Ishikawa (cell line): ENCODE measurements at regions not wholly inside any gene's neighbourhood (a gene's known extent, or its start where the extent isn't known, plus 50 kb on each side); places are given as distances from the start of the nearest gene placed in this dataset.

Source experiments
- CEBPB ChIP-seq: IDR thresholded peaks from 2 replicates; pipeline ENCODE4 v1.6.1; 2012
- CREB1 ChIP-seq: IDR thresholded peaks from 2 replicates; pipeline ENCODE4 v1.6.1; 2012; ENCODE audit warnings: low read depth
- EGR1 ChIP-seq: IDR thresholded peaks from 2 replicates; pipeline ENCODE4 v1.6.1; 2012
- EP300 ChIP-seq: IDR thresholded peaks from 2 replicates; pipeline ENCODE4 v1.6.1; 2012; ENCODE audit warnings: borderline replicate concordance
- FOXM1 ChIP-seq: IDR thresholded peaks from 2 replicates; pipeline ENCODE4 v1.6.1; 2012; ENCODE audit warnings: low read depth, borderline replicate concordance
- NFIC ChIP-seq: IDR thresholded peaks from 2 replicates; pipeline ENCODE4 v1.6.1; 2012
- RAD21 ChIP-seq: IDR thresholded peaks from 2 replicates; pipeline ENCODE4 v1.6.1; 2012; ENCODE audit warnings: low read depth
- TAF1 ChIP-seq: IDR thresholded peaks from 2 replicates; pipeline ENCODE4 v1.6.1; 2012; ENCODE audit warnings: low read depth, mild to moderate bottlenecking
- TCF12 ChIP-seq: IDR thresholded peaks from 2 replicates; pipeline ENCODE4 v1.6.1; 2012; ENCODE audit warnings: low read depth
- TEAD4 ChIP-seq: IDR thresholded peaks from 2 replicates; pipeline ENCODE4 v1.6.1; 2012
- YY1 ChIP-seq: IDR thresholded peaks from 2 replicates; pipeline ENCODE4 v1.6.1; 2012; ENCODE audit warnings: low read depth
- ZBTB7A ChIP-seq: IDR thresholded peaks from 2 replicates; pipeline ENCODE4 v1.6.1; 2012; ENCODE audit warnings: low read depth
- TF ChIP-seq, protein P1 (sequence below): IDR thresholded peaks from 2 replicates; pipeline ENCODE4 v1.6.1; 2012
- TF ChIP-seq, protein P2 (sequence below): IDR thresholded peaks from 2 replicates; pipeline ENCODE4 v1.6.1; 2012; ENCODE audit warnings: low read depth, mild to moderate bottlenecking
- TF ChIP-seq, protein P3 (sequence below): IDR thresholded peaks from 2 replicates; pipeline ENCODE4 v1.6.1; 2012

DNA sequence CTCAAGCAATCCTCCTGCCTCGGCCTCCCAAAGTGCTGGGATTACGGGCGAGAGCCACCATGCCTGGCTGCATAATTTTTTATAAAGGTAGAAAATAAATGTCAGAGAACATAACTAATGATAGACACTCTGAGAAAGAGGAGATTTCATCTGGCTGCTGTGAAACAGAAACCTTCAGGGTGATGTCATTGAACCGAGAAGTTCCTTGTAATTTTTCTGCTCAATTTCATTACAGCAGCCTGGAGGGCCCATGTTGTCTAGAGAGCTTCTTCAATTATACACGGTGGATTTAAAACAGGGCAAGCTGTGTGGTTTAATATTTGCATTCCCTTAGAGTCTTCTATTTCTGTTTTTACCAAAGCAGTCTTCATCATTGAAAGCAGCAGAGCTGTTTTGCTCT lies 64.3 kb upstream of the MORC3 start:
- TF ChIP-seq, protein P1, sequence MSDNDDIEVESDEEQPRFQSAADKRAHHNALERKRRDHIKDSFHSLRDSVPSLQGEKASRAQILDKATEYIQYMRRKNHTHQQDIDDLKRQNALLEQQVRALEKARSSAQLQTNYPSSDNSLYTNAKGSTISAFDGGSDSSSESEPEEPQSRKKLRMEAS = no peak
- TF ChIP-seq ZBTB7A = no peak
- TF ChIP-seq NFIC = no peak
- TF ChIP-seq RAD21 = no peak
- no peak for TF ChIP-seq TEAD4
- TF ChIP-seq EP300 = no peak
- no peak for TF ChIP-seq YY1
- TF ChIP-seq, protein P2, sequence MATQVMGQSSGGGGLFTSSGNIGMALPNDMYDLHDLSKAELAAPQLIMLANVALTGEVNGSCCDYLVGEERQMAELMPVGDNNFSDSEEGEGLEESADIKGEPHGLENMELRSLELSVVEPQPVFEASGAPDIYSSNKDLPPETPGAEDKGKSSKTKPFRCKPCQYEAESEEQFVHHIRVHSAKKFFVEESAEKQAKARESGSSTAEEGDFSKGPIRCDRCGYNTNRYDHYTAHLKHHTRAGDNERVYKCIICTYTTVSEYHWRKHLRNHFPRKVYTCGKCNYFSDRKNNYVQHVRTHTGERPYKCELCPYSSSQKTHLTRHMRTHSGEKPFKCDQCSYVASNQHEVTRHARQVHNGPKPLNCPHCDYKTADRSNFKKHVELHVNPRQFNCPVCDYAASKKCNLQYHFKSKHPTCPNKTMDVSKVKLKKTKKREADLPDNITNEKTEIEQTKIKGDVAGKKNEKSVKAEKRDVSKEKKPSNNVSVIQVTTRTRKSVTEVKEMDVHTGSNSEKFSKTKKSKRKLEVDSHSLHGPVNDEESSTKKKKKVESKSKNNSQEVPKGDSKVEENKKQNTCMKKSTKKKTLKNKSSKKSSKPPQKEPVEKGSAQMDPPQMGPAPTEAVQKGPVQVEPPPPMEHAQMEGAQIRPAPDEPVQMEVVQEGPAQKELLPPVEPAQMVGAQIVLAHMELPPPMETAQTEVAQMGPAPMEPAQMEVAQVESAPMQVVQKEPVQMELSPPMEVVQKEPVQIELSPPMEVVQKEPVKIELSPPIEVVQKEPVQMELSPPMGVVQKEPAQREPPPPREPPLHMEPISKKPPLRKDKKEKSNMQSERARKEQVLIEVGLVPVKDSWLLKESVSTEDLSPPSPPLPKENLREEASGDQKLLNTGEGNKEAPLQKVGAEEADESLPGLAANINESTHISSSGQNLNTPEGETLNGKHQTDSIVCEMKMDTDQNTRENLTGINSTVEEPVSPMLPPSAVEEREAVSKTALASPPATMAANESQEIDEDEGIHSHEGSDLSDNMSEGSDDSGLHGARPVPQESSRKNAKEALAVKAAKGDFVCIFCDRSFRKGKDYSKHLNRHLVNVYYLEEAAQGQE = no peak
- TF ChIP-seq CREB1 = no peak

DNA sequence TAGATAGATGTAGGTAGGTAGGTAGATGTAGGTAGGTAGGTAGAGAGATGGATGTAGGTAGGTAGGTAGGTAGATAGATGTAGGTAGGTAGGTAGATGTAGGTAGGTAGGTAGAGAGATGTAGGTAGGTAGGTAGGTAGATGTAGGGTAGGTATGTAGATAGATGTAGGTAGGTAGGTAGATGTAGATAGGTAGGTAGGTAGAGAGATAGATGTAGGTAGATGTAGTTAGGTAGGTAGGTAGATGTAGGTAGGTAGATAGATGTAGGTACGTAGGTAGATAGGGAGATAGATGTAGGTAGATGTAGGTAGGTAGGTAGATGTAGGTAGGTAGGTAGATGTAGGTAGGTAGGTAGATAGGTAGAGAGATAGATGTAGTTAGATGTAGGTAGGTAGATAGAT lies 62.3 kb upstream of the MORC3 start:
- TF ChIP-seq CEBPB = no peak
- no peak for TF ChIP-seq NFIC
- TF ChIP-seq EP300 = no peak
- TF ChIP-seq TEAD4 = no peak
- TF ChIP-seq RAD21 = no peak
- TF ChIP-seq, protein P3, sequence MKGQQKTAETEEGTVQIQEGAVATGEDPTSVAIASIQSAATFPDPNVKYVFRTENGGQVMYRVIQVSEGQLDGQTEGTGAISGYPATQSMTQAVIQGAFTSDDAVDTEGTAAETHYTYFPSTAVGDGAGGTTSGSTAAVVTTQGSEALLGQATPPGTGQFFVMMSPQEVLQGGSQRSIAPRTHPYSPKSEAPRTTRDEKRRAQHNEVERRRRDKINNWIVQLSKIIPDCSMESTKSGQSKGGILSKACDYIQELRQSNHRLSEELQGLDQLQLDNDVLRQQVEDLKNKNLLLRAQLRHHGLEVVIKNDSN = no peak
- no peak for TF ChIP-seq ZBTB7A
- no peak for TF ChIP-seq TCF12
- TF ChIP-seq TAF1 = no peak
- TF ChIP-seq FOXM1 = no peak
- TF ChIP-seq, protein P2 = no peak
- no peak for TF ChIP-seq YY1
- TF ChIP-seq, protein P1 = no peak
- TF ChIP-seq CREB1 = no peak
- no peak for TF ChIP-seq EGR1

DNA sequence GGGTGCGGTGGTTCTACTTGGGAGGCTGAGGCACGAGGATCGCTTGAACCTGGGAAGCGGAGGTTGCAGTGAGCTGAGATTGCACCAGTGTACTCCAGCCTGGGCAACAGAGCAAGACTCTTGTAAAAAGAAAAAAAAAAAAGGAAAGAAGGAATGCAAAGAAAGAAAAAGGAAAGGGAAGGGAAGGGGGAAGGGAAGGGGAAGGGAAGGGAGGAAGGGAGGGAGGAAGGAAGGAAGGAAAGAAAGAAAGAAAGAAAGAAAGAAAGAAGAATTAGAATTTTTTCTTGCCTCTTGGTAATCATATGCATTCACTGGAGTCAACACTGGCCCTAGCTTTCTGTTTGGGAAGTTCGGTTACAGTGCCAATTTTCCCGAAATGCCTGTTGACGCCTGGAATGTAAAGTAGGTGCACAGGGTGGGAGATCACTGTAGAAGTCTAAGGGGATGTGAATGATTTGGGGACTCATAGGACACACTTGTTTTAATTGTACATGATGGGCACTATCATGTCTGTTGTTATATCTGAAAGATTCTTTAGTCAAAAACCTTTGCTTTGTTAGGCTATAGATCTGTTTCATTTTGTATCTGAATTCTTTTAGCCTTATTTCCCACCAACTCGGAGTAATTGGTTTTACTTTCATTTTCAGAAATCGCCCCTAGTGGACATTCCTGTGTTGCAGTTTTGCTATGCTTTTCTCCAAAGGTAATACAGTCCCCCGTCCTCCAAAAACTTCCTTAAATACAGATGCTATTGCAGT lies 59.8 kb upstream of the MORC3 start:
- TF ChIP-seq ZBTB7A = no peak
- TF ChIP-seq TCF12 = no peak
- TF ChIP-seq TEAD4 = no peak
- TF ChIP-seq, protein P1 = no peak
- TF ChIP-seq, protein P3 = no peak
- TF ChIP-seq RAD21 = 0 out of 2 replicates have a peak, but pooled peaks have one; percentile 2
- TF ChIP-seq YY1 = no peak
- TF ChIP-seq, protein P2 = no peak

DNA sequence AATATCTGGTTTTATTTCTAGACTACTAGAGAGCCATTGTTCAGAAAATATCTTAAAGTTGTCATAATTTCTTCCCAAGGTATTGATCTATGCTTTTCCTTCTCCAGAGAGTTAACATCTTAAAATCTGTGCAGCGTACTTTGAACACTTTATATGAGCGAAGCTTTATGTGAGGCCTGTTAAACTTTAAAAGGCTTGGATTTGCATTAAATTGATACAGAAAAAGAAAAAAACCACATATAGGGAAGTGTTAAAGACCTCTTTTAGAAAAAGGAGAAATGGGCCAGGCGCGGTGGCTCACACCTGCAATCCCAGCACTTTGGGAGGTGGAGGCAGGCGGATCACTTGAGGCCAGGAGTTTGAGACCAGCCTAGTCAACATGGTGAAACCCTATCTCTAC lies 59.2 kb upstream of the MORC3 start:
- no peak for TF ChIP-seq NFIC
- no peak for TF ChIP-seq CEBPB

DNA sequence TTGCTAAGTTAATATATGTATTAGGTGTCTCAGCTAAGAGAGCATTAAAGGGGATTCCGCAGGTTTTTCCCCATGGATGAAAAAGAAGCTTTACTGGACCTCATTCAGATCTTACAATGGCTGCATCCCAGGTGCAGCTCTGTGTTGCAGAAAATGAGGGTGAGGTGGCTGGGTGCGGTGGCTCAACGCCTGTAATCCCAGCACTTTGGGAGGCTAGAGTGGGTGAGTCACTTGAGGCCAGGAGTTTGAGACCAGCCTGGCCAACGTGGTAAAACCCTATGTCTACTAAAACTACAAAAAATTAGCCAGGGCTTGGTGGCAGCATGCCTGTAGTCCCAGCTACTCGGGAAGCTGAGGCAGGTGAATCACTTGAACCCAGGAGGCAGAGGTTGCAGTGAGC lies 58.5 kb upstream of the MORC3 start:
- TF ChIP-seq TEAD4 (no peak), CEBPB (no peak), NFIC (no peak), FOXM1 (no peak)
- TF ChIP-seq, protein P1 = no peak
